ENCODE measurements at regions not wholly inside any gene's neighbourhood (a gene's known extent, or its start where the extent isn't known, plus 50 kb on each side); places are given as distances from the start of the nearest gene placed in this dataset.

DNA sequence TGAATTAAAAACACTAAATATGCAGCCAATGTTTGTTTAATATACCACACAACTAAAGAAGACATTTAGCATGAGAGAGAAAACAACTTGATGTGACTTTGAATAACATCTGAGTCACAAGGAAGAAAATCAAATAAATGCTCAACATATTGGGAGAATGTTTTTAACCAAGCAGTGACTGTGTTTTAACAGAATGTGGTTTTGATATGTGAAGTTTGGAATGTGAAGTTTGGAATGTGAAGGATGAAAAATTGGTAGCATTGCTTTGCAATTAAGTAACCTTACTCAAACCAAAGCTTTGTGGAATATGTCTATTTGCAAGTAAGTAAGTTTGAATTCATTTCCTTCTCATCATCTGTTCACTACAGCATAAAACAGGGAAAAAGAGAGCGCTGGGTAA is 128.2 kb upstream of the DNAJC10 start:
- TF ChIP-seq, protein P1, sequence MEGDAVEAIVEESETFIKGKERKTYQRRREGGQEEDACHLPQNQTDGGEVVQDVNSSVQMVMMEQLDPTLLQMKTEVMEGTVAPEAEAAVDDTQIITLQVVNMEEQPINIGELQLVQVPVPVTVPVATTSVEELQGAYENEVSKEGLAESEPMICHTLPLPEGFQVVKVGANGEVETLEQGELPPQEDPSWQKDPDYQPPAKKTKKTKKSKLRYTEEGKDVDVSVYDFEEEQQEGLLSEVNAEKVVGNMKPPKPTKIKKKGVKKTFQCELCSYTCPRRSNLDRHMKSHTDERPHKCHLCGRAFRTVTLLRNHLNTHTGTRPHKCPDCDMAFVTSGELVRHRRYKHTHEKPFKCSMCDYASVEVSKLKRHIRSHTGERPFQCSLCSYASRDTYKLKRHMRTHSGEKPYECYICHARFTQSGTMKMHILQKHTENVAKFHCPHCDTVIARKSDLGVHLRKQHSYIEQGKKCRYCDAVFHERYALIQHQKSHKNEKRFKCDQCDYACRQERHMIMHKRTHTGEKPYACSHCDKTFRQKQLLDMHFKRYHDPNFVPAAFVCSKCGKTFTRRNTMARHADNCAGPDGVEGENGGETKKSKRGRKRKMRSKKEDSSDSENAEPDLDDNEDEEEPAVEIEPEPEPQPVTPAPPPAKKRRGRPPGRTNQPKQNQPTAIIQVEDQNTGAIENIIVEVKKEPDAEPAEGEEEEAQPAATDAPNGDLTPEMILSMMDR (IDR thresholded peaks at IDR 0.05): no peak
- DNase-seq (no peak), ATAC-seq (no peak)
- H3K9me3 ChIP-seq: no peaks in the 10 kb centered on the region
- peaks cover 0 to 4% of the 10 kb centered on the region in 2 donors for H3K4me1 ChIP-seq
- intact Hi-C loops (cut with DNase I): no loop called here
- no peak overlapping the region for H3K4me3 ChIP-seq
- no peaks in the 10 kb centered on the region for H3K36me3 ChIP-seq
- no peaks in the 10 kb centered on the region for H3K27me3 ChIP-seq
- H3K27ac ChIP-seq: no peak overlapping the region

DNA sequence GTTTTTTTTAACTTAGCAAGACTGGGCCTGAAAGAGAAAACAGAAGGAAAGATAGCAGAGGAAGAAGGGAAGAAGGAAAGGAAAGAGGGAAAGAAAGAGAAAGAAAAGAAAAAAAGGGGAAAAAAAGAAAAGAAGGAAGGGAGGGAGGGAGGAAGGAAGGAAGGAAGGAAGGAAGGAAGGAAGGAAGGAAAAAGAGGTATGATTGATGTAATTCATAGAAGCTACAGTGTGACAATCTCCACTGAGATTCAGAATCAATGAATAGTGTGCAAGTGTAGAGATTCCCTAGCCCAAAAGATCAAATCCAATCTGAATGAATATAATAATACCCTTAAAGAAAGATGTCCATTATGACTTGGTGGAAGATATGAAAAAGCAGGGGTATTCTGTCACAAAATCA is 126.9 kb upstream of the DNAJC10 start:
- no peaks in the 10 kb centered on the region for H3K27me3 ChIP-seq
- TF ChIP-seq, protein P1 (IDR thresholded peaks at IDR 0.05): no peak

DNA sequence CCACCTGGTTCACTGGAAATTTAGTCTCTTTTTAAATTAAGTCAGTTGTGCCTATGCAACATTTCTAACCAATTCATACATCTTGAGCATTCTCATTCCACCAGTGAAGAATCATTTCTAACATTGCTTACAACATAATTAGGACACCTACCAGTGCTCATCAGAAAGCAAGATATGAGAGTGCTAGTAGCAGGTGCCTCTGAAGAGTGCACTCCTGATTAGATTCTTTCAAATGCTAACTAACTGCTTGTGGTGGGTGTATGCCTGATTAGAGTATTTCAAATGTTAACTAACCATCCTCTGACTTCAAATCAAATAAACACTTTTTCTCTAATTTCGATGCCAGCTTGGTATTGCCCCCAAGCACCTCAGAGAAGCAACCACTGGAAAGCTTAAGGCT is 124.3 kb upstream of the DNAJC10 start:
- Histone ChIP-seq H3K36me3 (no peaks in the 10 kb centered on the region), H3K4me1 (peaks cover 0 to 4% of the 10 kb centered on the region in 2 donors), H3K27me3 (no peaks in the 10 kb centered on the region), H3K27ac (no peak overlapping the region), H3K4me3 (no peak overlapping the region), H3K9me3 (no peaks in the 10 kb centered on the region)
- no peak for DNase-seq
- TF ChIP-seq, protein P1 (IDR thresholded peaks at IDR 0.05): no peak
- intact Hi-C loops (cut with DNase I): no loop called here
- no peak for ATAC-seq

More for the DNA sequence above, 126.9 kb upstream of the DNAJC10 start:
- intact Hi-C loops (cut with DNase I): no loop called here
- H3K4me3 ChIP-seq: no peak overlapping the region
- no peak overlapping the region for H3K27ac ChIP-seq
- H3K4me1 ChIP-seq: peaks cover 0 to 4% of the 10 kb centered on the region in 2 donors
- no peaks in the 10 kb centered on the region for H3K9me3 ChIP-seq
- no peak for ATAC-seq
- H3K36me3 ChIP-seq: no peaks in the 10 kb centered on the region
- no peak for DNase-seq

DNA sequence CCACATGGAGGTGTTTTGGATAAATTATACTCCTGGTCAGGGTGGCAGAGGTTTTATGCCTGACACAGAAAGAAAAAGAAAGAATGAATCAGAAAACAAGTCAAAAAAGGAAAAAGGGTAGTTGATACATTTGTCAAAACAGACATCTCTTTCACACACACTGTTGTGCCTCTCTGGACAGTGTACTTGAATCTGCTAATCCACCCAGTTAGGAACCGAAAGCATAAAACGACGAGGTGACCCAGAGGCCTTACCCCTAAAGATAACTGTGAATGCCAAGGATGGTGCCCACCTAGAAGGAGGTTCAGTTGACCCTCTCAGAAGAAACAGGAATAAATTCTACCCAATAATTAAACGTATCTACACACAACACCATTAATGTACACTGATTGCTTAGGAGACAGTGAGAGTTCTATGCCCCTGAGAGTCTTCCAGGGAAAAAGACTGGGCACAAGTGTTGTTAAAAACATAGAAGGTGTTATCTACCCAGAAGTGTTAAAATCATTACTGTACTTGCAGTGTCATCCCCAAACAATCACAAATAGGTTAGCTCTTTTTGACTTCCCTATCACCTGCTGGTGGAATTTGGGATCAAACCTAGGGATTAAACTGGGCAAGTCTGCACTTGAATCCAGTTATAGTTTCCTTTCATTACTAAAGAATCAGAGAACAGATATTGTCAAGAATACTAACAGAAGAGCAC is 123.2 kb upstream of the DNAJC10 start:
- Histone ChIP-seq H3K4me3 (no peak overlapping the region), H3K36me3 (no peaks in the 10 kb centered on the region), H3K9me3 (no peaks in the 10 kb centered on the region), H3K4me1 (peaks cover 0 to 4% of the 10 kb centered on the region in 2 donors), H3K27me3 (no peaks in the 10 kb centered on the region), H3K27ac (no peak overlapping the region)
- intact Hi-C loops (cut with DNase I): no loop called here
- no peak for ATAC-seq
- TF ChIP-seq, protein P1 (IDR thresholded peaks at IDR 0.05): no peak
- DNase-seq: no peak

DNA sequence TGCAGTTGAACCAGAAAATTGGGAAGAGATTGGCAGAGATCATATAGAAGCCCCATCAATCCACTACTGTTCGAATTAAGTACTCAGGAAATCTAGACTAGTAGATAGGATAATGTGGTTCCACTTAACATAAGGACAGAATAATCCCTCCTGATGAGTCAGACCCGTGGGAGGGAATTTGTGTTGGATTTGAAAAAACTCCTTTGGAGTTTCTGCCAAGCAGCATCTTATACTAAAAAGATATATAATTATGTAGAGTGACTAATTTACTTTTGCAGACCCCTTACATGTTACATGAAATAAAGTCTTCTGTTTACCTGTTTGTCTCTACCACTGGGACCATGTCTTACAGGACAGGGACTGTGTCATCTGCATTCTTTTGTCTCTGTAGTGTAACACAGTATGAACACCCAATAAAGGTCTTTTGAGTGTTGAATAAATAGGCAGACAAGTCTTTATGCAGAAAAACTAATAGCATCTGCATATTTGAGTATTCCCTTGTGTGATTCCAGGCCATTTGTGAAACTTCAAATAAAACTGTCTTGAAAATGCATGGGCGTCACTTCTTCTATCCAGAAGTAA is 122.6 kb upstream of the DNAJC10 start:
- Histone ChIP-seq H3K36me3 (no peaks in the 10 kb centered on the region), H3K4me1 (no peaks in the 10 kb centered on the region), H3K4me3 (no peak overlapping the region), H3K27me3 (no peaks in the 10 kb centered on the region), H3K9me3 (no peaks in the 10 kb centered on the region), H3K27ac (no peak overlapping the region)
- TF ChIP-seq, protein P1 (IDR thresholded peaks at IDR 0.05): no peak
- intact Hi-C loops (cut with DNase I): no loop called here
- ATAC-seq (no peak), DNase-seq (no peak)

All from left lung (tissue), 4 donors.